ENCODE measurements at regions not wholly inside any gene's neighbourhood (a gene's known extent, or its start where the extent isn't known, plus 50 kb on each side); places are given as distances from the start of the nearest gene placed in this dataset.

DNA sequence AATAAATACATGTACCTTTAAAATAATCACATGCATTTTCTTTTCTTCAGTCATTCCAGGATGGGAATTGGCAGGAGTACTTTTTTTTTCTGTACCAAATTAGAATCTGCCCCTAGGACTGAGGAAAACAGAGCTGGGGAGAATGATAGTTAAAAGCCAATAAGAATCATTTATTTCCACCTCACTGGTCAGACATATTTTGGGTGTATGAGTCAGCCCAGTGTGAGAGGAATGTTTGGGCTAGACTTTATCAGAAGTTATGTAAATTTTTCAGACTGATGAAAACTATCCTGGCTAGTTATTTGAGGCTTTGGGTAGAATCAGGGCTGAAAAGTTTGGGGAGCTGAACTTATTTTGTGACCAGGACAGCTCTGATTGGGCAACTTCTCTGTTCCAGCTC, 303.1 kb upstream of the NPSR1 start:
- TF ChIP-seq POLR2AphosphoS5 (IDR thresholded peaks at IDR 0.05; ENCODE audit: borderline replicate concordance, low read depth, low read length) (no peak), EZH2 (IDR thresholded peaks at IDR 0.05) (no peak)
